ENCODE measurements at regions not wholly inside any gene's neighbourhood (a gene's known extent, or its start where the extent isn't known, plus 50 kb on each side); places are given as distances from the start of the nearest gene placed in this dataset.

GRCh38 chr5:166710271-166710670 lies 1581.2 kb upstream of the WWC1 start:
- no peak overlapping the region for H3K4me3 ChIP-seq (ENCODE audit: control insufficient read depth, low read depth, low read length)
- TF ChIP-seq CTCF (conservative IDR thresholded peaks at IDR 0.05; ENCODE audit: control insufficient read depth, insufficient read depth, low read depth, low read length) = no peak
- DNase-seq (ENCODE audit: low read depth) = no peak

GRCh38 chr5:166712447-166713185 lies 1578.8 kb upstream of the WWC1 start:
- no peak for DNase-seq (ENCODE audit: low read depth)
- TF ChIP-seq CTCF (conservative IDR thresholded peaks at IDR 0.05; ENCODE audit: control insufficient read depth, insufficient read depth, low read depth, low read length) = no peak
- no peak overlapping the region for H3K4me3 ChIP-seq (ENCODE audit: control insufficient read depth, low read depth, low read length)

GRCh38 chr5:166713295-166713694 lies 1578.2 kb upstream of the WWC1 start:
- TF ChIP-seq CTCF (conservative IDR thresholded peaks at IDR 0.05; ENCODE audit: control insufficient read depth, insufficient read depth, low read depth, low read length) = no peak
- no peak overlapping the region for H3K4me3 ChIP-seq (ENCODE audit: control insufficient read depth, low read depth, low read length)
- no peak for DNase-seq (ENCODE audit: low read depth)

- no peak for TF ChIP-seq CTCF (conservative IDR thresholded peaks at IDR 0.05; ENCODE audit: control insufficient read depth, insufficient read depth, low read depth, low read length)
- H3K4me3 ChIP-seq (ENCODE audit: control insufficient read depth, low read depth, low read length) = no peak overlapping the region
- no peak for DNase-seq (ENCODE audit: low read depth)
These were observed 1574.5 kb upstream of the WWC1 start for GRCh38 chr5:166716856-166717492.

- no peak for DNase-seq (ENCODE audit: low read depth)
- no peak for TF ChIP-seq CTCF (conservative IDR thresholded peaks at IDR 0.05; ENCODE audit: control insufficient read depth, insufficient read depth, low read depth, low read length)
- H3K4me3 ChIP-seq (ENCODE audit: control insufficient read depth, low read depth, low read length) = no peak overlapping the region
These were observed 1571.5 kb upstream of the WWC1 start for GRCh38 chr5:166719991-166720390.

GRCh38 chr5:166722939-166723338 lies 1568.5 kb upstream of the WWC1 start:
- TF ChIP-seq CTCF (conservative IDR thresholded peaks at IDR 0.05; ENCODE audit: control insufficient read depth, insufficient read depth, low read depth, low read length) = no peak
- DNase-seq (ENCODE audit: low read depth) = peak; percentile 80
- no peak overlapping the region for H3K4me3 ChIP-seq (ENCODE audit: control insufficient read depth, low read depth, low read length)
